ENCODE measurements at regions not wholly inside any gene's neighbourhood (a gene's known extent, or its start where the extent isn't known, plus 50 kb on each side); places are given as distances from the start of the nearest gene placed in this dataset.
A peak's percentile ranks its signal among the peaks of the same experiment; 100 is the strongest.

GRCh38 chr2:106032676-106033075 lies 161.4 kb downstream of the UXS1 start:
- H3K4me3 ChIP-seq (ENCODE audit: low read depth, low read length): no peak overlapping the region
- no peak for DNase-seq (ENCODE audit: low read depth, low spot score)
- TF ChIP-seq, protein P1, sequence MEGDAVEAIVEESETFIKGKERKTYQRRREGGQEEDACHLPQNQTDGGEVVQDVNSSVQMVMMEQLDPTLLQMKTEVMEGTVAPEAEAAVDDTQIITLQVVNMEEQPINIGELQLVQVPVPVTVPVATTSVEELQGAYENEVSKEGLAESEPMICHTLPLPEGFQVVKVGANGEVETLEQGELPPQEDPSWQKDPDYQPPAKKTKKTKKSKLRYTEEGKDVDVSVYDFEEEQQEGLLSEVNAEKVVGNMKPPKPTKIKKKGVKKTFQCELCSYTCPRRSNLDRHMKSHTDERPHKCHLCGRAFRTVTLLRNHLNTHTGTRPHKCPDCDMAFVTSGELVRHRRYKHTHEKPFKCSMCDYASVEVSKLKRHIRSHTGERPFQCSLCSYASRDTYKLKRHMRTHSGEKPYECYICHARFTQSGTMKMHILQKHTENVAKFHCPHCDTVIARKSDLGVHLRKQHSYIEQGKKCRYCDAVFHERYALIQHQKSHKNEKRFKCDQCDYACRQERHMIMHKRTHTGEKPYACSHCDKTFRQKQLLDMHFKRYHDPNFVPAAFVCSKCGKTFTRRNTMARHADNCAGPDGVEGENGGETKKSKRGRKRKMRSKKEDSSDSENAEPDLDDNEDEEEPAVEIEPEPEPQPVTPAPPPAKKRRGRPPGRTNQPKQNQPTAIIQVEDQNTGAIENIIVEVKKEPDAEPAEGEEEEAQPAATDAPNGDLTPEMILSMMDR (IDR thresholded peaks at IDR 0.05; ENCODE audit: low read depth, low read length): no peak
- in situ Hi-C loops (cut with HindIII; ENCODE audit: low sequenced_read_pairs): no loop called here

DNA sequence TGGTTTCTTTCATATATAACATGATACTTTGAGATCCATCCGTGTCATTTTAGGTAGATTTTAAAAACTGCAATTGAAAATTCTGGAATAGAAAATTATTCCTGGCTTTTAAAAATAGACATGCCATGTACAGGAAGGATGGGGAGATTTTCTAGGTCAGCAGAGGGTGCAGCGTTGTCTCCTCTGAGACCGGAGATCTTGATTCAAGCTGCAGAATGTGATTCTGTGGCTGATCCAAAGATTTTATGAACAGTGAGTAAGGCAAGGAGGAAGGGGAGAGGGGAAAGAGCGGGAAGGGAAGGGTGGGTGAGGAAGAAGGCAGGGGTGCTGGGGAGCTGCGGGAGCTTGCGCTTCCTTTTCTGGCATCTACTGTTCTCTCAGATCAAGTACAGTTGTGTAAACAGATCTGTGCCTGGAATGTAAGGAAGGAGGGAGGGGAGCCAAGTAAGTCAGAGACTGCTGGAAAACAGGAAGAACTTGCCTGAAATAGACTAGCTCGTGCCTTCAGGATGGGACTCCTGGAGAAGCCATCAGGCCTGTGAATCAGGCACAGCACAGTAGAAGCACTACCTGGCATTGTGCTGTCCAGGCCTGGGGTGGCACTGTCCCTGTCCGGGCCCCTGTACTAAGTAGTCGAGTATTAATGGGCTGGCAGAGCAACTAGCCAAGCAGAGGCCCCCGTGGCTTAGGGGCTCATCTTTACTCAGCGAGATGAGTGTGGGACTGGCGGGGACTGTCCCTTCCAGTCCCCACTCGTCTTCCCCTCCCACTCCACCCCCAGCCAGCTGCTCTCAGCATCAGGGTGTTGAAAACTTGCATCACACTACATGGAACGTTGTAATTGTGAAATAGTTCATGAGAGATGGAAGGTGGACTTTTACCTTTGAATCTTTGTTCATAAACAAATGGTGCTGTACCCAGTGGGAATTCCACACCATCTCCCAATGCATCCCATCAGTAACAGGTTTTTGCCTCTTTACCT lies 163.5 kb downstream of the UXS1 start:
- in situ Hi-C loops (cut with HindIII; ENCODE audit: low sequenced_read_pairs): no loop called here
- TF ChIP-seq, protein P1 (IDR thresholded peaks at IDR 0.05; ENCODE audit: low read depth, low read length): no peak
- DNase-seq (ENCODE audit: low read depth, low spot score): peak; percentile 70
- H3K4me3 ChIP-seq (ENCODE audit: low read depth, low read length): no peak overlapping the region

GRCh38 chr2:106028192-106028591 lies 165.9 kb downstream of the UXS1 start:
- H3K4me3 ChIP-seq (ENCODE audit: low read depth, low read length): no peak overlapping the region
- TF ChIP-seq, protein P1 (IDR thresholded peaks at IDR 0.05; ENCODE audit: low read depth, low read length): no peak
- in situ Hi-C loops (cut with HindIII; ENCODE audit: low sequenced_read_pairs): no loop called here
- DNase-seq (ENCODE audit: low read depth, low spot score): no peak

DNA sequence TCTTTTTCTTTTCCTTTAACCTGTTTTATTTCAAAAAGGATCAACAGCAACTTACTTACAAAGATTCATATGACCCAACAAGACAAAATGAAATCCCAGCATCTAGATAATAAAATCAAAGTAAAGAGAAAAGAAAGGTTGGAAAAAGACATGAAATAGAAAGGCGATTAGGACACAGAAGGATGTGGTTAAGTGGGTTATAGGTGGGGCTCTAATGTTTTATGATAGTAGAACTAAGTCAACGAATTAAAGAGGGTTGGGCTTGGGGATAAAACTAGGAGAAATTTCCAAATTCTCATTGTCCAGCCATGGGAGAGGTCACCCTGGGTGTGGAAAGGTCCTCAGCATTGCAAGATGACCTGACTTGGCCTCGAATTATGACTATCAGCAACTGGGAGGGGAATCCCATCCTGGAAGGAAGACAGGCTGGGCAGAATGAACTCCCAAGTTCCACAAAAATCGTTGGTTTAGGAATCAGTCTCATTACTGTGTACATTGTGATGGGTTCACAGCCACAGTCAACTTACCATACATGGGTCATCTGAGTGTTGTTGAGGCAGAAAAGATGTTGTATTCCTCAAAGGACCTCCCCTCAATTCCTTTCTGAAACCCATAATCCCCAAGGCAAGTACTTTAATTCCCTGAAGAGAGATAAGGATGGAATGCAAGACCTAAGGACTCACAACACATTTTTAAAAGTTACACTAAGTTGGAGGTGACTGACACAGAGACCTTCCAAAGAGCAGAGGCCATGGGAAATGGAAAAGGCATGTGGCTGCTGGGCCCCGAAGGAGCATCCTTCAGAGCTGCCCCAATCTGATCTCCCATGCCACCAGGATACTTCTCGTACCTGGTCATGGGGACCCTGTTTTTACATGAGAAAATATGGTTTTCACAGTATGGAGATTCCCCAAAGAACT lies 167.6 kb downstream of the UXS1 start:
- H3K4me3 ChIP-seq (ENCODE audit: low read depth, low read length): no peak overlapping the region
- TF ChIP-seq, protein P1 (IDR thresholded peaks at IDR 0.05; ENCODE audit: low read depth, low read length): no peak
- DNase-seq (ENCODE audit: low read depth, low spot score): no peak
- in situ Hi-C loops (cut with HindIII; ENCODE audit: low sequenced_read_pairs): no loop called here

GRCh38 chr2:106025796-106026195 lies 168.3 kb downstream of the UXS1 start:
- TF ChIP-seq, protein P1 (IDR thresholded peaks at IDR 0.05; ENCODE audit: low read depth, low read length): no peak
- DNase-seq (ENCODE audit: low read depth, low spot score): no peak
- H3K4me3 ChIP-seq (ENCODE audit: low read depth, low read length): no peak overlapping the region
- in situ Hi-C loops (cut with HindIII; ENCODE audit: low sequenced_read_pairs): no loop called here

GRCh38 chr2:106021662-106022028 lies 172.5 kb downstream of the UXS1 start:
- in situ Hi-C loops (cut with HindIII; ENCODE audit: low sequenced_read_pairs): no loop called here
- no peak overlapping the region for H3K4me3 ChIP-seq (ENCODE audit: low read depth, low read length)
- no peak for DNase-seq (ENCODE audit: low read depth, low spot score)
- TF ChIP-seq, protein P1 (IDR thresholded peaks at IDR 0.05; ENCODE audit: low read depth, low read length): no peak

Measured in astrocyte of the spinal cord (primary cell).